Right lobe of liver (tissue), 4 donors: ENCODE measurements at regions not wholly inside any gene's neighbourhood (a gene's known extent, or its start where the extent isn't known, plus 50 kb on each side); places are given as distances from the start of the nearest gene placed in this dataset.
"Not testable (repeated sequence)": the region's sequence is repeated elsewhere in the genome, so short reads cannot be mapped to it uniquely, and the experiment has no call there.

ENCODE experiments used
- CTCF ChIP-seq, 4 donors: fragments of 200-600 bp in 3 of 4; fragments of 450-650 bp in 1 of 4; IDR thresholded peaks; one replicate each; pipeline versions ENCODE4 v1.5.1 to v1.8.0; 2016 to 2022; ENCODE audit warnings: antibody characterized with exemption in 4 of 4, mild to moderate bottlenecking in 2 of 4
- POLR2A ChIP-seq: fragments of 450-650 bp; IDR thresholded peaks from one replicate; pipeline ENCODE4 v1.6.1; 2017; ENCODE audit warnings: antibody characterized with exemption, mild to moderate bottlenecking
- donor health status: DM: no; HTN: no; CAD: no.
- donor health status: DM: no; HTN: no; CAD: no.
- donor health status: DM: no; HTN: yes; CAD: no.

DNA sequence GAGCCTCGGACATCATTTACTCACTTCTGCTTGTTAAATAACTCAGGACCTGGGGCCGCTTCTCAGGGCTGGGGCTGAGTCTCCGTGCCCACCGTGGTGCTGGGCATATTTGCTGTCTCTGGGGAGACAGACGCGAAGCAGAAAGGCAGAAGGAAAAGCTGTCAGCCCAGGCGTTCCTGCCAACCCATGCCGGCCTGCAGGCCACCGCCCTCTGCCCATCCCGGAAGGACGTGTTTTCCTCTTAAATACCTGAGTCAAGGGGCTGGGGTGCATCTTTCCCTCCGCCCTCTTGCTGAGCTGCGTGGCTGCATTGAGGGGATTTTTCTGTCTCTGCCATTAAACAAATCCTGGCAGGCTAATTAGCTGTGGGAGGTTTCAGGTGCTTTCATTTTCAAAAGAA, 65.3 kb upstream of the SFSWAP start:
- TF ChIP-seq CTCF (IDR thresholded peaks at IDR 0.05); POLR2A: not testable (repeated sequence)
